ENCODE measurements at regions not wholly inside any gene's neighbourhood (a gene's known extent, or its start where the extent isn't known, plus 50 kb on each side); places are given as distances from the start of the nearest gene placed in this dataset.

DNA sequence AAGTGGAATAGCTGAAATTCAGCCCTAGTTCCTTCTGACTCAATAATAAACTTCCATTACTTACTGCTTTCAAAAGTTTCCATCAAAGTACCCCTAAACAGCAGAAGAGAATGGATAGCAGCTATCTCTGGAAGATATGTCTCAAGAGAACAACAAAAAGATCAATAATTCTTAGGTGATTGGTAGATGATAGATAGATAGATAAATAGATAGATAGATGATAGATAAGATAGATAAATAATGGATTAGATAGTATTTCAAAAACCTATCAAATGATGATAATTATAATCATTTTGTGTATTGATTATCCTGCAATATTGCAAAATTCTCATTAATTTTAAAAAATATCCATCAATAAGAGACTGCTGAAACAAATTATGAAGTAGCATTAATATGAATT lies 97.4 kb upstream of the CCND2 start:
- DNase-seq (no peak), ATAC-seq (ENCODE audit: poor library complexity) (no peak)
- Mint-ChIP-seq H3K4me3 (no peak overlapping the region), H3K27ac (no peak overlapping the region), H3K27me3 (no peaks in the 10 kb centered on the region), H3K9me3 (no peaks in the 10 kb centered on the region), H3K4me1 (ENCODE audit: low read depth) (no peaks in the 10 kb centered on the region), H3K36me3 (ENCODE audit: low read depth) (no peaks in the 10 kb centered on the region)
- no peaks in the 10 kb centered on the region for H3K36me3 ChIP-seq (ENCODE audit: insufficient read depth, low read length)
- POLR2A ChIA-PET: no interaction called here
- H3K9me3 ChIP-seq (ENCODE audit: control insufficient read depth in 1 of 2, insufficient read depth in 1 of 2, low read length in 2 of 2): peaks cover 0 to under 1% of the 10 kb centered on the region in 2 experiments
- TF ChIP-seq, protein P1, sequence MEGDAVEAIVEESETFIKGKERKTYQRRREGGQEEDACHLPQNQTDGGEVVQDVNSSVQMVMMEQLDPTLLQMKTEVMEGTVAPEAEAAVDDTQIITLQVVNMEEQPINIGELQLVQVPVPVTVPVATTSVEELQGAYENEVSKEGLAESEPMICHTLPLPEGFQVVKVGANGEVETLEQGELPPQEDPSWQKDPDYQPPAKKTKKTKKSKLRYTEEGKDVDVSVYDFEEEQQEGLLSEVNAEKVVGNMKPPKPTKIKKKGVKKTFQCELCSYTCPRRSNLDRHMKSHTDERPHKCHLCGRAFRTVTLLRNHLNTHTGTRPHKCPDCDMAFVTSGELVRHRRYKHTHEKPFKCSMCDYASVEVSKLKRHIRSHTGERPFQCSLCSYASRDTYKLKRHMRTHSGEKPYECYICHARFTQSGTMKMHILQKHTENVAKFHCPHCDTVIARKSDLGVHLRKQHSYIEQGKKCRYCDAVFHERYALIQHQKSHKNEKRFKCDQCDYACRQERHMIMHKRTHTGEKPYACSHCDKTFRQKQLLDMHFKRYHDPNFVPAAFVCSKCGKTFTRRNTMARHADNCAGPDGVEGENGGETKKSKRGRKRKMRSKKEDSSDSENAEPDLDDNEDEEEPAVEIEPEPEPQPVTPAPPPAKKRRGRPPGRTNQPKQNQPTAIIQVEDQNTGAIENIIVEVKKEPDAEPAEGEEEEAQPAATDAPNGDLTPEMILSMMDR (IDR thresholded peaks at IDR 0.05): no peak
- CTCF ChIA-PET: interaction anchor here (0.9 kb wide), 1 partner anchor 101 kb away, joined by 3 read pairs; no protein-coding TSS in a partner anchor
- H3K27me3 ChIP-seq (ENCODE audit: control insufficient read depth in 1 of 2, insufficient read depth in 2 of 2, low read length in 2 of 2): no peaks in the 10 kb centered on the region
- intact Hi-C loops (cut with DNase I, micrococcal nuclease): no loop called here
- H3K4me3 ChIP-seq (ENCODE audit: low read length): no peak overlapping the region
- no peaks in the 10 kb centered on the region for H3K4me1 ChIP-seq (ENCODE audit: insufficient read depth, low read length)
- H3K27ac ChIP-seq (ENCODE audit: low read depth in 1 of 2, low read length in 2 of 2): no peak overlapping the region

DNA sequence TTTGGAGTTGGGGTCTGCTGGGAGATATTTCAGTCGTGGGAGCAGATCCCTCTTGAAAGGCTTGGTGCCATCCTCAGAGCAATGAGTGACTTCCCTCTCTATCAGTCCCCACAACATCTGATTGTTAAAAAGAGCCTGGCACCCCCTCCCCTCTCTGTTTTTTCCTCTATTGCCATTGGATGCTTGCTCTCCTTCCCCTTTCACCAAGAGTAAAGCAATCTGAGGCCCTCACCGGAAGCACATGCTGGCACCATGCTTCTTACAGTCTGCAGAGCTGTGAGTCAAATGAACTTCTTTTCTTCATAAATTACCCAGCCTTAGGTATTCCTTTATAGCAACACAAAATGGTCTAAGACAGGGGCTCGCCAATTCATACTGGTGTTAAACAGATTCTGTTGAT lies 99.1 kb upstream of the CCND2 start:
- Histone ChIP-seq H3K36me3 (ENCODE audit: insufficient read depth, low read length) (no peaks in the 10 kb centered on the region), H3K4me1 (ENCODE audit: insufficient read depth, low read length) (no peaks in the 10 kb centered on the region), H3K9me3 (ENCODE audit: control insufficient read depth in 1 of 2, insufficient read depth in 1 of 2, low read length in 2 of 2) (no peaks in the 10 kb centered on the region), H3K27me3 (ENCODE audit: control insufficient read depth in 1 of 2, insufficient read depth in 2 of 2, low read length in 2 of 2) (no peaks in the 10 kb centered on the region), H3K4me3 (ENCODE audit: low read length) (no peak overlapping the region), H3K27ac (ENCODE audit: low read depth in 1 of 2, low read length in 2 of 2) (no peak overlapping the region)
- Mint-ChIP-seq H3K27ac (no peak overlapping the region), H3K27me3 (no peaks in the 10 kb centered on the region), H3K36me3 (ENCODE audit: low read depth) (no peaks in the 10 kb centered on the region), H3K9me3 (no peaks in the 10 kb centered on the region), H3K4me3 (no peak overlapping the region), H3K4me1 (ENCODE audit: low read depth) (no peaks in the 10 kb centered on the region)
- DNase-seq (no peak), ATAC-seq (ENCODE audit: poor library complexity) (no peak)
- intact Hi-C loops (cut with DNase I, micrococcal nuclease): no loop called here
- CTCF ChIA-PET: no interaction called here
- TF ChIP-seq, protein P1 (IDR thresholded peaks at IDR 0.05): no peak
- POLR2A ChIA-PET: no interaction called here

DNA sequence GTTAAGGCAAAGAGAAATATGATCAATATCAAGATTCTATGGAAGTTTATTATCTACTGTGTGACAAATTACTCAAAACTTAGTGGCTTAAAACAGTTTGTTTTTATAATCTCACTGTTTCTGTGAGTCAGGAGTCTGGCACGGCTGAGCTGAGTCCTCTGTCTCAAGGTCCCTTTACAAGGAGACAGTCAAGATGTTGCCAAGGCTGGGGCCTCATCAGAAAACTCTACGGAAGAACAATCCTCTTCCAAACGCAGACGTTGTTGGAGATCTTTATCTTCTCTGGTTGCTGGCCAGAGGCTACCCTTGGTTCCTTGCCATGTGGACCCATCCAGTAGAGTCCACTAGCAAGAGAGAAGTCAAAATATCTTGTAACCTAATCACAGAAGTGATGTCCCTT lies 100.6 kb upstream of the CCND2 start:
- no peaks in the 10 kb centered on the region for H3K4me1 ChIP-seq (ENCODE audit: insufficient read depth, low read length)
- ChIA-PET CTCF (no interaction called here), POLR2A (no interaction called here)
- no peaks in the 10 kb centered on the region for H3K36me3 Mint-ChIP-seq (ENCODE audit: low read depth)
- ATAC-seq (ENCODE audit: poor library complexity): no peak
- TF ChIP-seq, protein P1 (IDR thresholded peaks at IDR 0.05): no peak
- H3K27me3 Mint-ChIP-seq: no peaks in the 10 kb centered on the region
- H3K4me3 ChIP-seq (ENCODE audit: low read length): no peak overlapping the region
- no peaks in the 10 kb centered on the region for H3K9me3 ChIP-seq (ENCODE audit: control insufficient read depth in 1 of 2, insufficient read depth in 1 of 2, low read length in 2 of 2)
- H3K9me3 Mint-ChIP-seq: no peaks in the 10 kb centered on the region
- no peaks in the 10 kb centered on the region for H3K4me1 Mint-ChIP-seq (ENCODE audit: low read depth)
- H3K4me3 Mint-ChIP-seq: no peak overlapping the region
- H3K27ac ChIP-seq (ENCODE audit: low read depth in 1 of 2, low read length in 2 of 2): no peak overlapping the region
- DNase-seq: no peak
- no peaks in the 10 kb centered on the region for H3K36me3 ChIP-seq (ENCODE audit: insufficient read depth, low read length)
- no peak overlapping the region for H3K27ac Mint-ChIP-seq
- intact Hi-C loops (cut with DNase I, micrococcal nuclease): no loop called here
- H3K27me3 ChIP-seq (ENCODE audit: control insufficient read depth in 1 of 2, insufficient read depth in 2 of 2, low read length in 2 of 2): no peaks in the 10 kb centered on the region
